ENCODE measurements at regions not wholly inside any gene's neighbourhood (a gene's known extent, or its start where the extent isn't known, plus 50 kb on each side); places are given as distances from the start of the nearest gene placed in this dataset.

GRCh38 chr11:112831969-112832766 is 129.1 kb upstream of the NCAM1 start:
- DNase-seq = no peak

DNA sequence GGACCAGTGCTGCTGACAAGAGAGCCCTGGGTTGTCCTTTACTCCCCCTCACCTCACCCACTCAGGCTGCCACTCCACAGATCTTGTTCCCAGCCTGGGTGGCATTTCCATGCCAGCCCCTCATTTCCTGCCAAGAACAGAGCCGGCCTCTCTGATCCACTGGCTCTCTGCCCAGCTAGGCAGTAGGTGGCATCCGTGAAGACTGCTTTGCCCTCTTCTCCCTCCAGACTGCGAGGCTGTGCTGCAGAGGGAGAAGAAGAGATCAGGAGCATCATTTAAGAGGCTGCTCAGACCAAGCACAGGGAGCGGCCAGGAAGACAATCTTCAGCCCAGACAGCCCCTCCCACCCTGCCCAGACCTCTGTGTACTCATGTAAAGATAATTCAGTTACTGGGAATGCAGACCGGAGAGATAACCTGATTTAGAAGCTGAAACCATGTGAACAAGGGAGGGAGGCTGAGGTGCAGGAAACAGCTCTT is 126.9 kb upstream of the NCAM1 start:
- no peak for DNase-seq

GRCh38 chr11:112835591-112836255 is 125.5 kb upstream of the NCAM1 start:
- no peak for DNase-seq

DNA sequence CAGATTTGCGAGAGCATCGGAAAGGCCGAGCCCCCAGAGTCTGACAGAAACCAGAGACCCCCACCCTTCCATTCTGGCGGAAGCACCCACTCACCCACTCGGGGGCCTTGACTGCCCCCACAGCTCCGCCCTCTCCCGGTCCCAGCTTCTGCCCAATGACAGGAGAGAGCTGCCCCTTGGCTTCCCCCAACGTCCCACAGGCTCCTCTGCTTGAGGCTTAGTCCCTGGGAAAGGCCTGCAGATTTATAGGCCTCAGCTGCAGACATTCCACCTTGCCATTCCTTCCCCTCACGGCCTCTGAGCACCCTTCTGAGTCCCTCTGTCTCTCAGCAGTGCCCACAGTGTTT is 125.0 kb upstream of the NCAM1 start:
- no peak for DNase-seq

DNA sequence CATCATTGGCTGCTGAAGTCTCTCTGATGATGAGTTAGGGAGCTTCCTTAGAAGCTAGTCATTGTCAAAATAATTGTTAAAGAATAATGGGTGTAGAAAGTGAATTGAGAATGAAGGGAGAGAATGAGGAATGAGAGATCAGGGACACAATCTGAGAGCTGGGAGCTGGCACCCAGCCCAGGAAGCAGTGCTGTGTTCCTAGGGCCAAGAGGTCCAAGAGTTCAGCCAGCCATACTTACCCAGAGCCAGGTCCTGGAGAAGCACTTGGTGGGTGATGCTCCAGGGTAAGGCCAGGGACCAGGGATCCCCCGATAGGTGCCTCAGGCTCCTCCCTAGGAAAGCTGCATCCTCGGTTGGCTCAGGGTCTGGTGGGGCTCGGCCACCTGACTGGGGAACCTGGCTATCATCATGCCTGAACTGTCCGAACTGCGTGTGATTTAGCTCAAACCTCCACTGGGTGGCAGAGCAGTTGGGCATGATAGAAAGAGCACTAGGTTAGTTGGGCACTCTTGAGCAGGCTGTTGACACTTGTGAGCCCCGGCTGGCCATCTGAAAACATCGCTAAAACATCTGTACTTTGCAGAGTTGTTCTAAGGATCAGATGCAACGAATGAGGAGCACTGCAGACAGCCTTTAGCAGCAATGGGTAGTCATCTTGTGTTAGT is 123.9 kb upstream of the NCAM1 start:
- DNase-seq = no peak

GRCh38 chr11:112839051-112839450 is 122.2 kb upstream of the NCAM1 start:
- DNase-seq = no peak

DNA sequence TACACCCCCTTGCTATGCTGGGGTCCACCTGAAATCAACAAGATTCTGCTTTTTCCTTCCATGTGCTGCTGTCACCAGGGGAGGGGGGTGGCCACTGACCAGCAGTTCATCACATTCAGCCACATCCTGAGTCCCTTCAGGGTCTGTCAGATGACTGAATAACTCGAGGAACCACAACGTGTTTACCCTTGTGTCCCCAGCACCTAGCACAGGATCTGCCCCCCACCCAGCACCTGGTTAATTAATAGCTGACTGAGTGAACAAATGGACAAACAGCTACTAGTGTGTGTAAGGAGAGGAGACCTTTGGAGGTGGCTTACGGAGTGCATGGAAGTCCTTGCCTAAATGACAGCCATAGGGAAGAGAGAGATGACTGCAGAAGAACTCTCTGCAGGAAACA is 119.5 kb upstream of the NCAM1 start:
- no peak for DNase-seq

- DNase-seq = no peak
Measured at GRCh38 chr11:112842151-112842550, 119.1 kb upstream of the NCAM1 start.

- no peak for DNase-seq
Measured at GRCh38 chr11:112844517-112844916, 116.7 kb upstream of the NCAM1 start.

DNA sequence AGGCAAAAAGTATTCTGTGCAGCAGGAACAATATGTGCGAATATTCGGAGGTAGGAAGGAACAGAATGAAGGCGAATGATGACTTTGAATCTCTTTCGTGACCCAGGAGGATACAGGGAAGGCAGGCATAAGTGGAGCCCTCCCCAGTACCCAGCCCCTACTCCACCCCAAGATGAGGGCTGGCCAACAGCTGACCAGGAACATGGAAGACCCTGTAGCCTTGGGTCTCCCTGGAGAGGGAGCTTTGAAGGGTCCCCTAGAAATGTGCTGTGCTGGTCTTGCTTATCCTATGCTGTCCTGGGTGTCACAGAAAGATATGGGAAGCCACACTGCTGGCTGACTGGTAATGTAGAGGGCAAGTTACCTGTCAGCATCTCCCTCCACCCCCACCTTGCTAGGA is 113.7 kb upstream of the NCAM1 start:
- DNase-seq = no peak

DNA sequence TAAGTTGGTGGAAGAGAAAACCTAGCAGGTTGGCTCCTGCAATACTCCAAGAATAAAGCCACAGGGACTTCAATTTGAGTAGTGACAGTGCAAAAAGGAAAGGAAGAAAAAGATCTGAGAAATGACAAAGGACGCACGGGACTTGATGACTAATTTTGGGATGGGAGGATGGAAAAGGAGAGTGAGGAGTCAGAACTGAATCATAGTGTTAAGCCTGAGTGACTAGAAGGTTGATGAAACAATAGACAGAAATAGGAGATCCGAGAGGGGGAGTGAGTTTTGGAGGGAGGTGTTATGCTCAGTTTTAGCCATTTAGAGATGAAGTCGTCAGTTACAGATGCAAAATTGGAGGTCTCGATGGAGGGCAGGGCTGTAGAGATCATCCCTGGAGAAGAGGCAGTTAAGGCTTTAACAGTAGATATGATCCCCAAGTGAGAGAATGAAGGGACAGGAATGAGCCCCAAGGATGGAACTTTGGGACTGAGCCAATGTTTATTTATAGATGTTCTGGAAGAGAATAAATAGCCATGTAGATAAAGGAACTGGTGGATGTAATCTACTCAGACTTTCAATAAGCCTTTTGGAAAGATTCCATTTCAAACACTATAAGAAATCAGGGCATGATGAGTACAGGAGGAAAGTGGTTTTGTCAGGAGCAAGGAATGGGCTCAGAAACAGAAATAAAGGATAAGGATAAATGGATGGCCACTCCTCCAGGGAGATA is 108.9 kb upstream of the NCAM1 start:
- DNase-seq = no peak

GRCh38 chr11:112856133-112856532 is 105.1 kb upstream of the NCAM1 start:
- DNase-seq = no peak

DNA sequence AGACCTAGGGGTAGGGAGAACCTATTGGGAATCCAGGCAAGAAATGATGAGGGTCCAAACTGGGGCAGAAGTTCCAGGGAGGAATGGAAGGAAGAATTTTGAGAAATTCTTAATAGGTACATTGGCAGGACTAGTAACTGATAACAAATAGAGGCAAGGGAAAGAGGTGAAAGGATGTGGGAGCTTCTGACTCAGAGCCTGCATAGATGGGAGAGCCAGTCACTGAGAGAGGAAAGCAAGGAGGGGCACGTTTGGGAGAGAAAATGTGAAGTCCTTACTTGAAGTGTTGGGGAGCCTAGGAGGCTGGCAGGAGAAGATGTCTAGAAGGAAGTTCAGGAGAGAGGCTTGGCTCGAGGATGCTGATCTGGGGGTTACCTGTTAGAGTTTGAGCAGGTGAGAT is 104.6 kb upstream of the NCAM1 start:
- no peak for DNase-seq

GRCh38 chr11:112858289-112859023 is 102.8 kb upstream of the NCAM1 start:
- DNase-seq = no peak

GRCh38 chr11:112859787-112860186 is 101.4 kb upstream of the NCAM1 start:
- no peak for DNase-seq

- DNase-seq = no peak
Measured at GRCh38 chr11:112861356-112861755, 99.9 kb upstream of the NCAM1 start.

- no peak for DNase-seq
Measured at GRCh38 chr11:112863305-112863704, 97.9 kb upstream of the NCAM1 start.

GRCh38 chr11:112864672-112865071 is 96.5 kb upstream of the NCAM1 start:
- no peak for DNase-seq

DNA sequence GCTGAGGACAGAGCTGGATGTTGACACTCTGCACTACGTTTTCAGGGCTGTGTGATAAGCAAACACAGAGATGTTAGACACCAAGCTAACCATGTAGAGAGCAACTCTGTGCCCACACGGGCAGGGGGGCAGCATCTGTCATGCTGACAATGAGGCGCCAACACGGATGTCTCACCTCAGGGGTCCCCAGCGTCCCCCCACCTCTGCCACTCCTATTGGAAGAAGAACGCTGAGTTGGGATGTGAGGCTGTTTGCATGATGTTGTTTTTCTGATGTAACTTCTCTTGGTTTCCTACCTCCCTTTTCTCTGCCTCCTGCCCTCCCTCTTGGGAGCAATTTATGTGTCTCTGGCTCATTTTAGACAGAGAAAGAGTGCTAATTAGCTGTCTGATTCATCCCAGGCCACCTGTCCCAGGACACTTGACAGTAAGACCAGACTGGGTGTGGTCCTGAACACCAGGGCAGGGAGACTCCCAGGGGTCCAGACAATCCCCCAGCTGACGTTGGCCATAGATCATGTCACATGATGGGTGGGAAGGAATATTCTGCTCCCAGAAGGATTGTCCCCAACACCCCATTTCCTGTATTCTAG is 89.2 kb upstream of the NCAM1 start:
- no peak for DNase-seq

DNA sequence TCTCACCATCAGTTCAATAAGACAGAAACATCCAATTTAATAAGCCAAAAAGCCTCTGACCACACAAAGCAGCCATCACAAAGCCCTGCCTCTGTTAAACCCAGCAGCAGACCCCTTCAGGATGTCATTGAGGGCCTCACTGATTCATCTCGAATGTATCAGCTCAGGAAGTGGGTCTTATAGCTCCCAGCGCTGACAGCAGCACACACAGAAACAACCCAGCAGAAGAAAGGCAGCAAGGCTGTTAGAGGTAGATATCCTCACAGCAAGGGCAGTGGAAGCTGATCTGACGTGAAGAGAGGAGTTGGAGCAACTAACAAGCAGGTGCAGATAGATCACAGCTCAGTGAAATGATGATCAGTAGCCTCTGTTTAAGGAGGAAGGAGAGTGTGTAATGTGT is 86.2 kb upstream of the NCAM1 start:
- no peak for DNase-seq

GRCh38 chr11:112877581-112877980 is 83.6 kb upstream of the NCAM1 start:
- no peak for DNase-seq

DNA sequence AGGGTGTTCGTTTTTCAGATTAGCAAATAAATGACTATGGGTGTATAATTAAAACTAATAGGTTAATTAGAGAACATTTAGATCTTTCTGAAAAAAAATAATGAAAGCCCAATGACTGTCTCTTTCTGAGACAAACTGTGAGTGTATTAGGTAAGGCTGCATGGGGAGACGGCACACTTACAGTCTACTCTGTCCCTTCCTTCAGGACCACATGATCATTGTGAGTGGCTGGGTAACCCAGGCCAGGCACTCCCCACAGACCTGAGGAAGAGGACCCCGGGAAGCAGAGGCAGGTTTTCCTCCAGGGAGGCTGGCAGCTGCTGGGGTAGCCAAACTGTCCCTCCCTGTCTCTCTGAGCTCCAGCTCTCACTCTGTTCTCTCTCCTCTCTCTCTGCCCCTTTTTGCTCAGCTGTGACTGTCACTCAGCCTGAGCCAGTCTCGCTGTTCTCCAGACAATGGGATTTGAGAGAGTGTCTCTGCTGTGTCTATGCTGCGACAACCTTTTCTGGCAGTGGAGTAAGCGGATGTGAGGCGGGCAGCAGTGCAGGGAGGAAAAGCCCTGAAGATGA is 83.1 kb upstream of the NCAM1 start:
- DNase-seq = no peak
